H9 (cell line): ENCODE measurements at regions not wholly inside any gene's neighbourhood (a gene's known extent, or its start where the extent isn't known, plus 50 kb on each side); places are given as distances from the start of the nearest gene placed in this dataset.

Experiments
- DNase-seq: peaks from one replicate; pipeline ENCODE4 v3.0.0-alpha.2; 2017
- H2AFZ ChIP-seq: one replicate; pipeline ENCODE4 v1.6.1; 2013; ENCODE audit warnings: mild to moderate bottlenecking, low read length, control low read depth, moderate library complexity
- H2AK5ac ChIP-seq: 2 replicates; pipeline ENCODE4 v1.6.1; 2013; ENCODE audit warnings: low read length, control low read depth, mixed read lengths; ENCODE audit not compliant: insufficient read length
- H2BK120ac ChIP-seq: one replicate; pipeline ENCODE4 v1.6.1; 2013; ENCODE audit warnings: low read depth, mild to moderate bottlenecking, low read length, control low read depth, inconsistent platforms; ENCODE audit not compliant: poor library complexity, severe bottlenecking
- H2BK12ac ChIP-seq: 2 replicates; pipeline ENCODE4 v1.6.1; 2013; ENCODE audit warnings: low read length, control low read depth, mixed read lengths, low read depth; ENCODE audit not compliant: insufficient read length
- H2BK15ac ChIP-seq: 2 replicates; pipeline ENCODE4 v1.6.1; 2013; ENCODE audit warnings: low read depth, low read length, control low read depth
- H2BK20ac ChIP-seq: one replicate; pipeline ENCODE4 v1.6.1; 2013; ENCODE audit warnings: low read depth, mild to moderate bottlenecking, low read length, control low read depth, inconsistent platforms; ENCODE audit not compliant: poor library complexity, severe bottlenecking
- H2BK5ac ChIP-seq: 2 replicates; pipeline ENCODE4 v1.6.1; 2013; ENCODE audit warnings: low read length, control low read depth, mixed read lengths; ENCODE audit not compliant: insufficient read length
- H3K14ac ChIP-seq: 2 replicates; pipeline ENCODE4 v1.6.1; 2013; ENCODE audit warnings: low read length, control low read depth; ENCODE audit not compliant: insufficient read depth
- H3K18ac ChIP-seq: 2 replicates; pipeline ENCODE4 v1.6.1; 2013; ENCODE audit warnings: low read depth, mild to moderate bottlenecking, mixed read lengths, low read length, control low read depth; ENCODE audit not compliant: insufficient read length
- H3K23ac ChIP-seq: 2 replicates; pipeline ENCODE4 v1.6.1; 2013; ENCODE audit warnings: low read length, control low read depth, mixed read lengths, low read depth; ENCODE audit not compliant: insufficient read length
- H3K23me2 ChIP-seq: 2 replicates; pipeline ENCODE4 v1.6.1; 2013; ENCODE audit warnings: low read depth, mild to moderate bottlenecking, mixed read lengths, low read length, control low read depth; ENCODE audit not compliant: insufficient read length, poor library complexity, severe bottlenecking
- H3K27ac ChIP-seq: 2 replicates; pipeline ENCODE4 v1.5.1; 2013; ENCODE audit warnings: low read length, control low read depth, mixed read lengths, low read depth; ENCODE audit not compliant: insufficient read length
- H3K27me3 ChIP-seq: 2 replicates; pipeline ENCODE4 v1.6.1; 2013; ENCODE audit warnings: low read length, control low read depth, inconsistent platforms; ENCODE audit not compliant: insufficient read depth
- H3K4ac ChIP-seq: 2 replicates; pipeline ENCODE4 v1.6.1; 2013; ENCODE audit warnings: low read depth, mild to moderate bottlenecking, control low read depth, inconsistent platforms, low read length, moderate library complexity
- H3K4me1 ChIP-seq: 2 replicates; pipeline ENCODE4 v1.6.1; 2013; ENCODE audit warnings: low read length, control low read depth, inconsistent platforms; ENCODE audit not compliant: insufficient read depth
- H3K4me2 ChIP-seq: 2 replicates; pipeline ENCODE4 v1.6.1; 2013; ENCODE audit warnings: low read length, control low read depth, mixed read lengths; ENCODE audit not compliant: insufficient read length, insufficient read depth
- H3K56ac ChIP-seq: 2 replicates; pipeline ENCODE4 v1.6.1; 2013; ENCODE audit warnings: low read depth, mild to moderate bottlenecking, mixed read lengths, low read length, control low read depth; ENCODE audit not compliant: insufficient read length
- H3K79me1 ChIP-seq: 2 replicates; pipeline ENCODE4 v1.6.1; 2013; ENCODE audit warnings: low read depth, mild to moderate bottlenecking, moderate library complexity, low read length, control low read depth, inconsistent platforms; ENCODE audit not compliant: insufficient read depth, poor library complexity, severe bottlenecking
- H3K79me2 ChIP-seq: 2 replicates; pipeline ENCODE4 v1.6.1; 2013; ENCODE audit warnings: low read length, control low read depth, inconsistent platforms; ENCODE audit not compliant: insufficient read depth
- H3K9ac ChIP-seq: 2 replicates; pipeline ENCODE4 v1.6.1; 2013; ENCODE audit warnings: low read length, control low read depth, mixed read lengths; ENCODE audit not compliant: insufficient read length; ENCODE audit errors: extremely low read depth
- H3K9me3 ChIP-seq: one replicate; pipeline ENCODE4 v1.6.1; 2013; ENCODE audit warnings: low read depth, low read length, inconsistent platforms; ENCODE audit not compliant: control insufficient read depth
- H3T11ph ChIP-seq: one replicate; pipeline ENCODE4 v1.6.1; 2013; ENCODE audit warnings: mild to moderate bottlenecking, low read length, control low read depth, inconsistent platforms
- H4K20me1 ChIP-seq: one replicate; pipeline ENCODE4 v1.6.1; 2013; ENCODE audit not compliant: control insufficient read depth, insufficient read length, insufficient read depth
- H4K5ac ChIP-seq: 2 replicates; pipeline ENCODE4 v1.6.1; 2013; ENCODE audit warnings: low read depth, mild to moderate bottlenecking, mixed read lengths, low read length, control low read depth; ENCODE audit not compliant: insufficient read length
- H4K8ac ChIP-seq: replicated peaks from 2 replicates; pipeline ENCODE4 v1.6.1; 2013; ENCODE audit warnings: low read length, control low read depth, mixed read lengths, low read depth; ENCODE audit not compliant: insufficient read length
- H4K91ac ChIP-seq: 2 replicates; pipeline ENCODE4 v1.6.1; 2013; ENCODE audit warnings: low read depth, mild to moderate bottlenecking, moderate library complexity, mixed read lengths, low read length, control low read depth; ENCODE audit not compliant: insufficient read length
- H3K27ac Mint-ChIP-seq, 3 experiments: 2 replicates in 2 of 3; 3 replicates in 1 of 3; pipeline ENCODE4 v1.8.0; 2020 to 2021; ENCODE audit warnings: mixed read lengths in 3 of 3, mild to moderate bottlenecking in 1 of 3, moderate library complexity in 1 of 3
- H3K27me3 Mint-ChIP-seq: 2 replicates; pipeline ENCODE4 v1.8.0; 2021; ENCODE audit warnings: low read depth, mild to moderate bottlenecking, moderate library complexity, mixed read lengths
- H3K36me3 Mint-ChIP-seq, 3 experiments: 2 replicates in 2 of 3; 3 replicates in 1 of 3; pipeline ENCODE4 v1.8.0; 2020 to 2021; ENCODE audit warnings: low read depth in 3 of 3, mixed read lengths in 3 of 3; ENCODE audit not compliant: insufficient read depth in 1 of 3
- H3K4me1 Mint-ChIP-seq, 2 experiments: 2 replicates each; pipeline ENCODE4 v1.8.0; 2020; ENCODE audit warnings: mixed read lengths in 2 of 2
- H3K4me3 Mint-ChIP-seq, 2 experiments: 2 replicates in 1 of 2; 3 replicates in 1 of 2; pipeline ENCODE4 v1.8.0; 2020 to 2021; ENCODE audit warnings: mild to moderate bottlenecking in 2 of 2, mixed read lengths in 2 of 2, moderate library complexity in 1 of 2
- H3K9me3 Mint-ChIP-seq, 2 experiments: 2 replicates in 1 of 2; 3 replicates in 1 of 2; pipeline ENCODE4 v1.8.0; 2020; ENCODE audit warnings: mild to moderate bottlenecking in 2 of 2, mixed read lengths in 2 of 2, moderate library complexity in 1 of 2
- WGBS: extraction: QIAGEN DNeasy Blood & Tissue Kit; methylation state at CpG from one replicate; pipeline ENCODE4 v1.1.7; 2013; ENCODE audit warnings: missing lambda C conversion rate, low lambda C conversion rate, mixed read lengths; ENCODE audit not compliant: insufficient read length; ENCODE audit errors: extremely low coverage; 5-methylcytosine and 5-hydroxymethylcytosine counted together
- TF ChIP-seq, protein P1 (sequence below): fragments of 200-600 bp; sonication (generic); conservative IDR thresholded peaks from 3 replicates; pipeline ENCODE4 v1.8.0; 2021; ENCODE audit warnings: antibody characterized with exemption, mild to moderate bottlenecking

DNA sequence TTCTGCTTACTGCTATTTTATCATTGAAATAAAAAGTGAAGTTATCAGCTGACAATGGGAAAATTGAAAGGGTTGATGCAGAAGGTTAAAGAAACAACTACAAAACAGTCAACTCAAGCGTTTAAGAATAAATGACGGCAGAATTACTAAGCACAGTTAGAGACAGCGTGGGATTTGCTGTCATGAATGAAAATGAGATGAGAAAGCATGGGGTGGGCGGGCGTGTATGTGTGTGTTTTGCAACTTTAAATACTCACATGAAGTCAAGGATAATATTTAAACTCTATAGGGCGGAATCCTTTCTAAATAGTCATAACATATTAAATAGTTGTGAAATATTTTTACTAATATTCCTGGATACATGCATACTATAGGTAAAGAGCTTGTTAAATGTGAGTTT is 450.8 kb downstream of the ETV1 start:
- Histone ChIP-seq H4K20me1 (no peaks in the 10 kb centered on the region), H3K27me3 (no peaks in the 10 kb centered on the region), H3K56ac (no peak overlapping the region), H3T11ph (no peak overlapping the region), H3K4me2 (no peak overlapping the region), H3K79me1 (no peaks in the 10 kb centered on the region), H2BK5ac (no peak overlapping the region), H3K4me1 (no peaks in the 10 kb centered on the region; the same call in 1 of the 2 replicates), H2BK20ac (no peak overlapping the region), H3K9me3 (no peaks in the 10 kb centered on the region), H2BK12ac (no peak overlapping the region), H4K5ac (no peak overlapping the region), H2BK15ac (no peak overlapping the region), H2AFZ (no peak overlapping the region), H3K18ac (no peak overlapping the region), H2BK120ac (no peak overlapping the region), H2AK5ac (no peak overlapping the region), H3K23ac (no peak overlapping the region), H3K4ac (no peak overlapping the region), H3K79me2 (no peaks in the 10 kb centered on the region), H4K91ac (no peak overlapping the region), H3K14ac (no peak overlapping the region), H3K9ac (no peak overlapping the region), H3K27ac (no peak overlapping the region), H4K8ac (no peak overlapping the region), H3K23me2 (no peaks in the 10 kb centered on the region)
- Mint-ChIP-seq H3K9me3 (no peaks in the 10 kb centered on the region; a peak in 1 of 5 replicates), H3K4me3 (no peak overlapping the region), H3K36me3 (peaks cover 0 to 4% (median 0%) of the 10 kb centered on the region in 3 experiments; a peak in 1 of 7 replicates), H3K4me1 (peaks cover 11 to 16% of the 10 kb centered on the region in 2 experiments), H3K27me3 (no peaks in the 10 kb centered on the region), H3K27ac (no peak overlapping the region)
- DNase-seq: no peak
- no CpG with 5 or more reads among the region's 6 CpGs for WGBS
- TF ChIP-seq, protein P1, sequence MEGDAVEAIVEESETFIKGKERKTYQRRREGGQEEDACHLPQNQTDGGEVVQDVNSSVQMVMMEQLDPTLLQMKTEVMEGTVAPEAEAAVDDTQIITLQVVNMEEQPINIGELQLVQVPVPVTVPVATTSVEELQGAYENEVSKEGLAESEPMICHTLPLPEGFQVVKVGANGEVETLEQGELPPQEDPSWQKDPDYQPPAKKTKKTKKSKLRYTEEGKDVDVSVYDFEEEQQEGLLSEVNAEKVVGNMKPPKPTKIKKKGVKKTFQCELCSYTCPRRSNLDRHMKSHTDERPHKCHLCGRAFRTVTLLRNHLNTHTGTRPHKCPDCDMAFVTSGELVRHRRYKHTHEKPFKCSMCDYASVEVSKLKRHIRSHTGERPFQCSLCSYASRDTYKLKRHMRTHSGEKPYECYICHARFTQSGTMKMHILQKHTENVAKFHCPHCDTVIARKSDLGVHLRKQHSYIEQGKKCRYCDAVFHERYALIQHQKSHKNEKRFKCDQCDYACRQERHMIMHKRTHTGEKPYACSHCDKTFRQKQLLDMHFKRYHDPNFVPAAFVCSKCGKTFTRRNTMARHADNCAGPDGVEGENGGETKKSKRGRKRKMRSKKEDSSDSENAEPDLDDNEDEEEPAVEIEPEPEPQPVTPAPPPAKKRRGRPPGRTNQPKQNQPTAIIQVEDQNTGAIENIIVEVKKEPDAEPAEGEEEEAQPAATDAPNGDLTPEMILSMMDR: no peak
